IMR-90 (cell line): ENCODE measurements at regions not wholly inside any gene's neighbourhood (a gene's known extent, or its start where the extent isn't known, plus 50 kb on each side); places are given as distances from the start of the nearest gene placed in this dataset.

Experiments
- ATAC-seq: fragments of 200-7000 bp; cut with Tn5 transposase; 2 replicates; pipeline ENCODE4 v1.9.1; 2020; ENCODE audit warnings: low read depth, mild to moderate bottlenecking, moderate library complexity
- BruUV-seq: library from RNA; stranded (reverse); fragments of 400-500 nt; replicated peaks from 2 replicates; lab custom pipeline; 2021; lab: Mats Ljungman, UMichigan
- CTCF ChIA-PET: fragments of 300-600 bp; formaldehyde crosslinking; extraction: SDS; loops from one replicate; lab custom pipeline; 2021; ENCODE audit warnings: antibody characterized with exemption; lab: Yijun Ruan, JAX
- POLR2A ChIA-PET: fragments of 300-600 bp; sonication (Branson Sonifier 250); formaldehyde crosslinking; loops from one replicate; lab custom pipeline; 2022; ENCODE audit warnings: antibody characterized with exemption; ENCODE audit not compliant: unreplicated experiment; lab: Charles Lee
- DNase-seq: peaks from one replicate; pipeline ENCODE4 v3.0.0; 2013
- H2AFZ ChIP-seq: replicated peaks from 2 replicates; pipeline ENCODE3; 2013; ENCODE audit warnings: low read length, mild to moderate bottlenecking; ENCODE audit not compliant: poor library complexity
- H2AK5ac ChIP-seq: 2 replicates; pipeline ENCODE4 v1.6.1; 2013; ENCODE audit warnings: low read depth, low read length, inconsistent platforms
- H2AK9ac ChIP-seq: replicated peaks from 2 replicates; pipeline ENCODE3; 2013; ENCODE audit warnings: mild to moderate bottlenecking, low read depth, low read length, moderate library complexity; ENCODE audit not compliant: poor library complexity
- H2BK120ac ChIP-seq: 2 replicates; pipeline ENCODE4 v1.6.1; 2013; ENCODE audit warnings: low read depth, low read length, inconsistent platforms
- H2BK15ac ChIP-seq: 3 replicates; pipeline ENCODE4 v1.6.1; 2013; ENCODE audit warnings: low read depth, low read length, inconsistent platforms
- H2BK20ac ChIP-seq: 2 replicates; pipeline ENCODE4 v1.6.1; 2013; ENCODE audit warnings: low read depth, mild to moderate bottlenecking, inconsistent platforms, low read length, moderate library complexity
- H2BK5ac ChIP-seq: 2 replicates; pipeline ENCODE4 v1.6.1; 2013; ENCODE audit warnings: mild to moderate bottlenecking, low read depth, low read length, inconsistent platforms; ENCODE audit not compliant: poor library complexity, severe bottlenecking
- H3K14ac ChIP-seq: replicated peaks from 2 replicates; pipeline ENCODE4 v1.6.1; 2013; ENCODE audit warnings: low read depth, low read length, inconsistent platforms
- H3K18ac ChIP-seq: 2 replicates; pipeline ENCODE4 v1.6.1; 2013; ENCODE audit warnings: low read depth, low read length, control low read depth
- H3K23ac ChIP-seq: 2 replicates; pipeline ENCODE4 v1.6.1; 2013; ENCODE audit warnings: low read depth, low read length, inconsistent platforms
- H3K27ac ChIP-seq: 2 replicates; pipeline ENCODE4 v1.5.1; 2013; ENCODE audit warnings: mild to moderate bottlenecking, control low read depth, low read length; ENCODE audit not compliant: insufficient read depth
- H3K27me3 ChIP-seq: 2 replicates; pipeline ENCODE4 v1.6.1; 2013; ENCODE audit warnings: low read length; ENCODE audit not compliant: control insufficient read depth, insufficient read depth
- H3K36me3 ChIP-seq: 2 replicates; pipeline ENCODE4 v1.6.1; 2013; ENCODE audit warnings: low read length, mixed read lengths; ENCODE audit not compliant: control insufficient read depth, insufficient read depth
- H3K4ac ChIP-seq: 2 replicates; pipeline ENCODE4 v1.6.1; 2013; ENCODE audit warnings: low read depth, low read length, inconsistent platforms
- H3K4me1 ChIP-seq: 2 replicates; pipeline ENCODE4 v1.6.1; 2013; ENCODE audit warnings: low read length, mixed read lengths; ENCODE audit not compliant: control insufficient read depth, insufficient read depth
- H3K4me2 ChIP-seq: 2 replicates; pipeline ENCODE4 v1.6.1; 2013; ENCODE audit warnings: low read depth, mild to moderate bottlenecking, control low read depth, low read length, moderate library complexity
- H3K4me3 ChIP-seq: 2 replicates; pipeline ENCODE4 v1.5.1; 2013; ENCODE audit warnings: low read depth, mild to moderate bottlenecking, control low read depth, low read length, moderate library complexity; ENCODE audit not compliant: insufficient read depth
- H3K56ac ChIP-seq: 2 replicates; pipeline ENCODE4 v1.6.1; 2013; ENCODE audit warnings: low read length, inconsistent platforms; ENCODE audit not compliant: insufficient read depth; ENCODE audit errors: extremely low read depth
- H3K79me1 ChIP-seq, 2 experiments: 2 replicates each; pipeline ENCODE4 v1.6.1; 2013; ENCODE audit warnings: low read length in 2 of 2, inconsistent platforms in 1 of 2, low read depth in 1 of 2
- H3K9ac ChIP-seq: 2 replicates; pipeline ENCODE4 v1.6.1; 2013; ENCODE audit warnings: low read depth, low read length, control low read depth
- H3K9me1 ChIP-seq: 2 replicates; pipeline ENCODE4 v1.6.1; 2013; ENCODE audit warnings: low read length, inconsistent platforms; ENCODE audit not compliant: insufficient read depth
- H3K9me3 ChIP-seq: 2 replicates; pipeline ENCODE4 v1.6.1; 2013; ENCODE audit warnings: low read length; ENCODE audit not compliant: control insufficient read depth, insufficient read depth
- H4K20me1 ChIP-seq: 2 replicates; pipeline ENCODE4 v1.6.1; 2013; ENCODE audit warnings: low read length, inconsistent platforms; ENCODE audit not compliant: insufficient read depth
- H4K5ac ChIP-seq: 2 replicates; pipeline ENCODE4 v1.6.1; 2013; ENCODE audit warnings: mild to moderate bottlenecking, low read depth, low read length, control low read depth
- H4K8ac ChIP-seq, 2 experiments: 2 replicates each; pipeline ENCODE4 v1.6.1; 2013; ENCODE audit warnings: low read depth in 2 of 2, low read length in 2 of 2, control low read depth in 1 of 2, inconsistent platforms in 1 of 2
- H4K91ac ChIP-seq: 2 replicates; pipeline ENCODE4 v1.6.1; 2013; ENCODE audit warnings: low read depth, low read length, inconsistent platforms; ENCODE audit not compliant: insufficient read depth
- CHD1 ChIP-seq: IDR thresholded peaks from 2 replicates; pipeline ENCODE4 v1.6.1; 2012; ENCODE audit warnings: low read depth, low read length, improper control_type of control experiment
- FOS ChIP-seq: fragments of 150-350 bp; IDR thresholded peaks from 2 replicates; pipeline ENCODE4 v1.6.1; 2016; ENCODE audit warnings: low read depth, low read length
- MXI1 ChIP-seq: IDR thresholded peaks from 2 replicates; pipeline ENCODE4 v1.6.1; 2012; ENCODE audit warnings: low read depth, mild to moderate bottlenecking, low read length, moderate library complexity, borderline replicate concordance
- NFE2L2 ChIP-seq: fragments of 150-350 bp; IDR thresholded peaks from 2 replicates; pipeline ENCODE4 v1.6.1; 2016; ENCODE audit warnings: low read depth, mild to moderate bottlenecking, low read length
- POLR2A ChIP-seq: IDR thresholded peaks from 2 replicates; pipeline ENCODE4 v1.6.1; 2012; ENCODE audit warnings: mild to moderate bottlenecking, low read depth, low read length
- SMC3 ChIP-seq: fragments of 150-350 bp; IDR thresholded peaks from 2 replicates; pipeline ENCODE4 v1.6.1; 2016; ENCODE audit warnings: low read depth, mild to moderate bottlenecking, antibody characterized with exemption, low read length, moderate library complexity
- WGBS, 2 experiments: methylation state at CpG; one replicate each; pipeline versions ENCODE4 v1.1.5 to v1.1.7; 2013; ENCODE audit warnings: missing lambda C conversion rate in 2 of 2; ENCODE audit not compliant: insufficient read length in 1 of 2; ENCODE audit errors: extremely low coverage in 2 of 2; 5-methylcytosine and 5-hydroxymethylcytosine counted together
- dilution Hi-C: fragments of 300-500 bp; cut with HindIII; formaldehyde crosslinking; loops from one replicate; pipeline ENCODE4 v1.14.3; 2018; ENCODE audit warnings: low sequenced_read_pairs; ENCODE audit not compliant: unreplicated experiment
- in situ Hi-C: fragments of 300-500 bp; cut with MboI; formaldehyde crosslinking; loops from 3 replicates; pipeline ENCODE4 v1.14.3; 2019; ENCODE audit warnings: low sequenced_read_pairs, inconsistent platforms, mixed read lengths
- intact Hi-C: fragments of 100-400 bp; cut with micrococcal nuclease; formaldehyde crosslinking; loops from 2 replicates; pipeline ENCODE4 v1.10.0; 2022
- TF ChIP-seq, protein P1 (sequence below): conservative IDR thresholded peaks from 2 replicates; pipeline ENCODE4 v1.5.1; 2012; ENCODE audit warnings: mild to moderate bottlenecking, low read depth, low read length, improper control_type of control experiment
- TF ChIP-seq, protein P2 (sequence below): fragments of 150-350 bp; IDR thresholded peaks from 2 replicates; pipeline ENCODE4 v1.6.1; 2016; ENCODE audit warnings: low read depth, mild to moderate bottlenecking, low read length, moderate library complexity, borderline replicate concordance

DNA sequence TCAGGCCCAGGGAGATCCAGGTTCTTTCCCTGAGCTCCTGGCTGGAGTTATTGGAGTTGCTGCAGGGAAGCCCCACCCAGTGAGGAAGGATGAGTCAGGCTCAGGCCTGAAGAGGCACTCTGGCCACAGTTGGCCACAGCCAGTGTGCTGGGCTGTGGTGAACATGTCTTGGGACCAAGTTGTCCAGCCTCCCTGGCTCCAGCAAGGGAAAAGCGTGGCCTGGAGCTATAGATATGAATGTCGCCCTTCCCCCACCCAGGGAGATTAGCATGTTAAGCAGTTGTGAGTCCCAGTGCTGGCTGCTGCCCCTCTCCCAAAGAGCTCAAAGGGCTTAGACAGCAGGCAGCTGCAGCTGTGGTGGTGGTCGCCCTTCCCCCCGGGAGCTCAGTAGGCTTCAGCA lies 963.2 kb downstream of the ROBO2 start:
- Histone ChIP-seq H3K4me2 (no peak overlapping the region), H3K4ac (no peak overlapping the region), H2BK120ac (no peak overlapping the region), H2BK20ac (no peak overlapping the region), H4K91ac (no peak overlapping the region), H3K4me1 (no peaks in the 10 kb centered on the region), H4K20me1 (no peaks in the 10 kb centered on the region), H3K23ac (no peak overlapping the region), H4K5ac (no peak overlapping the region), H2AFZ (no peak overlapping the region), H3K9me1 (no peaks in the 10 kb centered on the region), H3K36me3 (no peaks in the 10 kb centered on the region), H4K8ac (no peak overlapping the region), H2AK5ac (no peak overlapping the region), H3K27ac (no peak overlapping the region), H3K9ac (no peak overlapping the region), H3K9me3 (no peaks in the 10 kb centered on the region), H3K14ac (no peak overlapping the region), H3K4me3 (no peak overlapping the region), H3K79me1 (no peaks in the 10 kb centered on the region), H3K18ac (no peak overlapping the region), H2BK5ac (no peak overlapping the region), H3K56ac (no peak overlapping the region), H2AK9ac (no peak overlapping the region), H2BK15ac (no peak overlapping the region), H3K27me3 (no peaks in the 10 kb centered on the region)
- CTCF ChIA-PET: no interaction called here
- dilution Hi-C loops: no loop called here
- BruUV-seq: no TSS peak
- intact Hi-C loops: no loop called here
- no peak for TF ChIP-seq NFE2L2
- TF ChIP-seq POLR2A: no peak
- TF ChIP-seq, protein P1, sequence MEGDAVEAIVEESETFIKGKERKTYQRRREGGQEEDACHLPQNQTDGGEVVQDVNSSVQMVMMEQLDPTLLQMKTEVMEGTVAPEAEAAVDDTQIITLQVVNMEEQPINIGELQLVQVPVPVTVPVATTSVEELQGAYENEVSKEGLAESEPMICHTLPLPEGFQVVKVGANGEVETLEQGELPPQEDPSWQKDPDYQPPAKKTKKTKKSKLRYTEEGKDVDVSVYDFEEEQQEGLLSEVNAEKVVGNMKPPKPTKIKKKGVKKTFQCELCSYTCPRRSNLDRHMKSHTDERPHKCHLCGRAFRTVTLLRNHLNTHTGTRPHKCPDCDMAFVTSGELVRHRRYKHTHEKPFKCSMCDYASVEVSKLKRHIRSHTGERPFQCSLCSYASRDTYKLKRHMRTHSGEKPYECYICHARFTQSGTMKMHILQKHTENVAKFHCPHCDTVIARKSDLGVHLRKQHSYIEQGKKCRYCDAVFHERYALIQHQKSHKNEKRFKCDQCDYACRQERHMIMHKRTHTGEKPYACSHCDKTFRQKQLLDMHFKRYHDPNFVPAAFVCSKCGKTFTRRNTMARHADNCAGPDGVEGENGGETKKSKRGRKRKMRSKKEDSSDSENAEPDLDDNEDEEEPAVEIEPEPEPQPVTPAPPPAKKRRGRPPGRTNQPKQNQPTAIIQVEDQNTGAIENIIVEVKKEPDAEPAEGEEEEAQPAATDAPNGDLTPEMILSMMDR: no peak
- TF ChIP-seq, protein P2, sequence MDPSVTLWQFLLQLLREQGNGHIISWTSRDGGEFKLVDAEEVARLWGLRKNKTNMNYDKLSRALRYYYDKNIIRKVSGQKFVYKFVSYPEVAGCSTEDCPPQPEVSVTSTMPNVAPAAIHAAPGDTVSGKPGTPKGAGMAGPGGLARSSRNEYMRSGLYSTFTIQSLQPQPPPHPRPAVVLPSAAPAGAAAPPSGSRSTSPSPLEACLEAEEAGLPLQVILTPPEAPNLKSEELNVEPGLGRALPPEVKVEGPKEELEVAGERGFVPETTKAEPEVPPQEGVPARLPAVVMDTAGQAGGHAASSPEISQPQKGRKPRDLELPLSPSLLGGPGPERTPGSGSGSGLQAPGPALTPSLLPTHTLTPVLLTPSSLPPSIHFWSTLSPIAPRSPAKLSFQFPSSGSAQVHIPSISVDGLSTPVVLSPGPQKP: no peak
- TF ChIP-seq FOS: no peak
- TF ChIP-seq CHD1: no peak
- TF ChIP-seq SMC3: no peak
- TF ChIP-seq MXI1: no peak
- WGBS, 2 experiments: no CpG with 5 or more reads among the region's 4 CpGs
- DNase-seq (no peak), ATAC-seq (no peak)
- POLR2A ChIA-PET: no interaction called here
- in situ Hi-C loops: no loop called here
